Suppressor macrophage treated with lipopolysaccharide for 1 hour (primary cell): ENCODE measurements at regions not wholly inside any gene's neighbourhood (a gene's known extent, or its start where the extent isn't known, plus 50 kb on each side); places are given as distances from the start of the nearest gene placed in this dataset.
A peak's percentile ranks its signal among the peaks of the same experiment; 100 is the strongest.

Experiments used
- DNase-seq, 3 donors: peaks; one replicate each; pipeline ENCODE4 v3.0.0-alpha.2; 2020 to 2022

DNA sequence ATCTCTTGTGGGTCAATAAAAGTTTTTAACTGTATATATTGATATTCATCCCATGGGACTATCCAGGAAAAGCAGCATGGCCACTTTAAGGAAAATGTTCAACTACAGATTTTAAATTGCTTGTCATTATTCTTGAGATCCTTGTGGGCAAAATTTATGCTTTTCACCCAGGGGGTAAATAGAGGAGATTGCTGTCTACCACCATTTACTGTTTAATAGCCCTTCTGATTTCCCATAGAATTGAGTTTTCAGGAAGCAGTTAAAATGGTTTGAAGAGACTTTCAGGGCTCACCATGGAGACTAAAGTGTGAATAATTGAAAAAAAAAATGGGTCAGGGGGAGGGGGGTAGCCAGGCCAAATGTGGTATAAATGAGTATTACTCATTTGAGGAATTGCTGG lies 901.1 kb upstream of the POT1 start:
- DNase-seq, result no peak

DNA sequence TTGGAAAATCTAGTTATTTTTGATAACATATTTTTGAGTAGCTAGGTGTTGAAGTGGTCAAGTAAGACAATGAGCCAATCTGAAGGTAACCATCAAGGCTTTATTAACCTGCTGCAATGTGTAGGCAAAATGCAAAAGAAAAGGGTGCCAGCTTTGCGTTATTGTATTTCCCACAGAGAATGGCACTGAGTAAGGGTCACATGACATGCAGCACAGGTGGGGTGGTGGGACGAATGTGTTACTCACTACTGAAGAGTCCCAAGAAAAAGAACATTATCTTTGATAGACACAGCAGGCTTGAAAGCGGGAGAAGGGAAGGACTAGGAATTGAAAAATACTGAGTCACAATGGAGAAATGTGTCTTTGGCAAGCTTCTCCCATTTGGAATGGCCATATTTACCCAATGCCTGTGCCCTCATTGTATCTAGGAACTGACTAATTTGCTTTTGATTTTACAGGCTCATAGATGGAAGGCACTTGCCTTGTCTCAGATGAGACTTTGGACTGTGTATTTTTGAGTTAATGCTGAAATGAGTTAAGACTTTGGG lies 898.6 kb upstream of the POT1 start:
- DNase-seq, result no peak

DNA sequence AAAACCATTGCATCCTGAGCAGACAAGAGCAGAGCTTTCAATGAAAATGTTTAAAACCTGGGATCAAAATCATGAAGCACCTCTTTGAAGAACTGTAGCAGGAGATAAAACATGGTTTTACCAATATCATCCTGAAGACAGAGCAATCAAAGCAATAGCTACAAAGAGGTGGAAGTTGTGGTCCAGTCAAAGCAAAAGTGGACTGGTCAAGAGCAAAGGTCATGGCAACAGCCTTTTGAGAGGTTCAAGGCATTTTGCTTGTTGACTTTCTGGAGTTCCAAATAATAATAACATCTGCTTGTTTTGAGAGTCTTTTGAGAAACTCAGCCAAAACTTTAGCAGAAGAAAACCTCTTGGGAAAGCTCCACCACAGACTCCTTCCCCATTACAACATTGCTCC lies 893.9 kb upstream of the POT1 start:
- no peak for DNase-seq

DNA sequence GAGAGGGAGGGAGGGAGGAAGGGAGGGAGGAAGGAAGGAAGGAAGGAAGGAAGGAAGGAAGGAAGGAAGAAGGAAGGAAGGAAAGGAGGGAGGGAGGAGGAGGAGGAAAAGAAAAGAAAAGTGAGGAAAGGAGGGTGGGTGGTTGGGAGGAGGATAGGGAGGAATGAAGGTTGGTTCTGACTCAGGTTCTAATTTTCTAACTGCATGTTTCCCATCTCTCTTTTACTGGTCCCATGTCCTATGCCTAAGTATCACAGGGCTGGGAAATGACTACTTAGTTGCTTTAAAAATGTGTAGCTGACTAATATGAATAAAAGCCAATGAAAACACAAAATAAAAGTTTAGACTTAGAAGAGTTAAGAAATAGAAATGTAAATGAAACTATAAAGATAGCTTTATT lies 890.9 kb upstream of the POT1 start:
- DNase-seq, result no peak

DNA sequence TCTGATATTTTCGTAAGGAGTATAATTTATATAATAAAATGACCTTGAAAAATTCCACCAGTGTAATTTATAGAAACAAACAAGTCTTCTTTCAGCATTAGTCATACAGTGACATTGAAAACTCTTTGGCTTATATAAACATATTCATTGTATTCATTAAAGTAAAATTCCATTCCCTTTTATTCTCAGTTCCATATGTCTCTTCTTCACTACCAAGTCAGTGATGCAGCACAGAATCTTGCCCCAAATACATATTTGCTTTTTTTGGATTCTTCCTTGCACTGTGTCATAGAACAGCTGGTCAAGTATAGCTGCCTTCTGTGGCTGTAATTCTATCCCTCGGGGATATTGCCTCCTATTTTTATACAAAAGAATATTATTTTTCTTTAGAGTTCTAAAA lies 884.5 kb upstream of the POT1 start:
- DNase-seq, result no peak

DNA sequence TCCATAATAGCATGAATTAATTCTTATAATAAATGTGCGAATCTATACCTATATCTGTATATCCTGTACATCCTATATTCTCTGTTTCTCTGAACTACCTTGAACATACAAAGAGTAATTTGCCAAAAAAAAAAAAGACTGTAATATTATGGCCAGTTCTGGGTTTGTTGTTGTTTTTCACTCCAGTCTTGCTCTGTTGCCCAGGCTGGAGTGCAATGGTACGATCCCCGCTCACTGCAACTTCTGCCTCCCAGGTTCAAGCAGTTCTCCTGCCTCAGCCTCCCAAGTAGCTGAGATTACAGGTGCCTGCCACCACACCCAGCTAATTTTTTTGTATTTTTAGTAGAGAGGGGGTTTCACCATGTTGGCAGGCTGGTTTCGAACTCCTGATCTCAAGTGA lies 876.9 kb upstream of the POT1 start:
- DNase-seq, result peak in 2 of 3 donors; percentile 5 to 10

DNA sequence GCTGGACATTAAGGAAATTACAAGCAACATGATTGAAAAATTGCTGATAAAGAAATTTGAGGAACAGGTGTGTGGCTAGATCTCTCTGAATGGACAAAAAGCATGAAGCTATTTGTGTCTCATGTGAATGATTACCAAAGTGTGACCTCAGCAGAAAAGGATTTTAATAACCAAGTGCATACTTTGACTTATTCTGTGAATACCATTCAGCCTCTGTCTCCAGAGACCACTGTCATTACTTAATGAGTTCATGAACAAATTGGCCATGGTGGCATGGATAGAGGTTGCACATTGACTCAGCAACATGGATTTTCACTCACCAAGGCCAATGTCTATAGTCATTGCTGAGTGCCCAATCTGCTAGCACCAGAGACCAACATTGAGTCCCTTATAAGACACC lies 874.6 kb upstream of the POT1 start:
- DNase-seq, result no peak

DNA sequence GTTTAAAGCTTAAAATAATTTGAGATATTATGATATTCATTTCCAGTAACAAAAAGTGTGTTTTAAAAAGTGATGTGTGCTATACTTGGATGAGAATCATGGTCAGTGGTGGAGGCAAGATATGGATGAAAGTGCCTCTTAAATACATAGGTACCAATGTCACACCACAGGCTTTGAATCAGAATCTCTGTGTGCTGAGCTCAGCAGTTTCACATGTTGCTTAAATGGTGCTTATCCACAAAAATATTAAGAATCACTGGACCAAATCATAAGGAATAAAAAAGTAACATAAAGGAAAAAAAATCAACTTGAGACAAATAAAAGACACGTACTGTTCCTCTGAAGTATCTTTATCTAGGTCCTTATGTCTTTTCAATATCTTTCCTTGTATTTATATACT lies 850.5 kb upstream of the POT1 start:
- no peak for DNase-seq

DNA sequence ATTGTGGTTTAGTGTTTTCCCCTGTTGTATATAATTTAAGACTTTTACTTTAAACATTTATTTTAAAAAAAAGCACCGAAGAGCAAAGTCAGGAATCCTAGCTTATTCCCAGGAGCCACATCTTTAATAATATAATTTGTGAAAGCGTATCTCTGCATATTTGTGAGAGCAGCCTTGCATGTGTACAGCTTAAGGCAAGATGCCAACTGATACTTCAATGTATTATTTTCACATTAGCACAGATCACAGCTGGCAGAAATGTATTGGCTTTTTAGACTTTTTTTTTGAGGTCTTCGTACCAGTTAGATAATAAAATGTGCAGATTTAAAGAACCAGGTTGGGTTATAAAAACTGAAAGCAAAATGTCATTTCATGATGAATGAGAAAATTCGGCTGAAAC lies 845.7 kb upstream of the POT1 start:
- DNase-seq, result no peak

DNA sequence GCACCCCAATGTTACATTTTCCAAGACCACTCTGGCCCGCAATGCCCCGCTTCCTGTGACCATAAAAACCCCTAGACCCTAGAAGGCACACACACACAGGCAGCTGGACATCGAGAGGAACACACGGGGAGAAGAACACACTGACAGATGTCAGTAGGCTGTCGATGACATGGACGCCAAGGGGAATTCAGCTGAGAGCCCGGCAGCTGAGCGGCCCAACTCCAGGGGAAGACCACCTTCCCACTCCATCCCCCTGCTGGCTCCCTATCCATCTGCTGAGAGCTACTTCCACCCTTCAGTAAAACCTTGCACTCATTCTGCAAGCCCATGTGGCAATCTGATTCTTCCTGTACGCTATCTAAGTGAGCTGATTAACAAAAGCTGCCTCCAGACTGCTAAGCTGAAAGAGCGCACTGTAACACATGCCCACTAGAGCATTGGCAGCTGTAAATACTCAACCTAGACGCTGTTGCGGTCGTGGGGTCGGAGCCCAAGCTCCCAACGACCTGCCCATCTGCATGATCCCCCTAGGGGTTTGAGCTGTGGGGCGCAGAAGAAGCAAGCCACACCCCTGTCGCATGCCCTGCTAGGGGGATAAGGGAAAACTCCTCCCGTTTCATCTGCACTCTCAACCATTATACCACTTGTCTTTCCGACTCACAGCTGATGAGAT lies 843.6 kb upstream of the POT1 start:
- no peak for DNase-seq

DNA sequence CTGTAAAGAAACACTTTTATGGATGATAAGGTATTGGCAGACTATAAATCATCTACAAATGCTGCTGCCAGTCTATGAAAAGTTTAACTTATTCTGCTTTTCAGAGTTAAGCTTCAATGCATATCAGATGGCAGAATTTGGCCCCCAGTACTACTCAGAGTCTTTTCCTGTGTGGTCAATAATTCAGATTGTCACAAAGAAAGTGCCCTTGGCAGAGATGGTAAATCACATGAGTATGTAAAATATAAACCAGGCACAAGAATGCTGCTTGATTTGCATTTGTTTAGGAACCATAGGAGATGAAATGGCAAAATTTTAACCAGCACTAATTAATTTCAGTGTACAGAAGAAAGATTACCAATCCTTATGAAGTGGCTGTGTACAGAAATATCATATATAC lies 818.3 kb upstream of the POT1 start:
- DNase-seq, result no peak

DNA sequence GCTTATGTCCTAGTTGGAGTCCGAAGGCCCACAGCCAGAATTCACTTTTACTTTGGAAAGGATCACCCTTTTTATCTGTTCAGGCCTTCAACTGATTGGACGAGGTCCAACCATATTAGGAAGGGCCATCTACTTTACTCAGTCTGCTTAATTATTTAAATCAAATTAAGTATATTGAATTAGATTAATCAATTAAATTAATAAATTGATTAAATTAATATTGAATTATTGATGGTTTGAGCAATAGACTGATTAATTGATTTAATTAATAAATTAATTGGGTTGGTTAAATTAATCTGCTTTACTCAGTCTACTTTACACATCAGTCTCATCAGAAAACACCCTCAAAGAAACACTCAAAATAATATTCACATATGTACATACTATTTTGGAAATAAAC lies 816.9 kb upstream of the POT1 start:
- DNase-seq, result no peak

DNA sequence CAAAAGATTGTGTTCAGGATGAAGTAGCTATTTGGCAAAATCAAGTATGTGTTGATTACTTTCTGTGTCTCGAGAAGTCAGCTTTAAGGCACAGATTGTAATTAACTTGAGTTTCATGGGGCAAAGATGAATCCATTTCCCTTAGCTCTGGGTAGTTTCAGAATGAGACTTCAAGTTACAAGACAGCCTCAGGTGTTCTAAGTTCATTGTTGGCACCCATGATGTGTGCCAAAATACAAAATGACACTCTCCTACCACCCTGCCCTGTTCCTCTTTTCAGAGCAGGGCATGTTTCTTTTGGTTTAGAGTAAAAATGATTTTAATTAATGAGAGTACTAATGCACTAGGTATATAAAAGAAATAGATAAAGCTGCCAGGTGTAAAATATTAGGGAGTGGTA lies 797.6 kb upstream of the POT1 start:
- no peak for DNase-seq

DNA sequence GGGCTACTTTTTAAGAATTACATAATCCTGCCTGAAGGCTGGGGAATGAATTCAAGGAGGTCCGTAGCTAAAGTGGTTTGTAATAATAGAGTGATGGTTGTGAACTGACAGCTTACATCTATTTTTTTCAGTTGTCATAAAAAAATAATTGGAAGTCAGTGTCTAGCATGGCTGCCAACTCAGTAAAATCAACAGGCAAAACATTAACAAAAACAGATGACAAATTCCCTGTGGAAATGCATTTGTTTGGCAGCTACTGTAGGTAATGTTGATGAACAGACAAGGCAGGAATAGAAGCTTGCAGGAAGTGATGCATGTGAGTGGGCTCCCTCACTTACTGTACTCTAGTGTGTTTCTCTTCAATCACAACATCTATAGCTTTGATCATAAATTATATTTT lies 766.0 kb upstream of the POT1 start:
- DNase-seq, result no peak

DNA sequence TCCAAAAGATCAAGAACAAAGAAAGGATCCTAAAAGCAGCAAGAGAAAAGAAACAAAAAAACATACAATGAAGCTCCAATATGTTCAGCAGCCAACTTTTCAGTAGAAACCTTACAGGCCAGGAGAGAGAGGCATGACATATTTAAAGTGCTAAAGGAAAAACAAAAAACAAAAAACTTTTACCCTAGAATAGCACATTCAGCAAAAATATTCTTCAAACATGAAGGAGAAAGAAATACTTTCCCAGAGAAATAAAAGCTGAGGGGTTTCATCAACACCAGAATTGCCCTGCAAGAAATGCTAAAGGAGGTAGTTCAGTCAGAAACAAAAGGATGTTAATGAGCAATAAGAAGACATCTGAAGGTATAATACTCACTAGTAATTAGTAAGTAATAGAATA lies 753.5 kb upstream of the POT1 start:
- DNase-seq, result no peak

DNA sequence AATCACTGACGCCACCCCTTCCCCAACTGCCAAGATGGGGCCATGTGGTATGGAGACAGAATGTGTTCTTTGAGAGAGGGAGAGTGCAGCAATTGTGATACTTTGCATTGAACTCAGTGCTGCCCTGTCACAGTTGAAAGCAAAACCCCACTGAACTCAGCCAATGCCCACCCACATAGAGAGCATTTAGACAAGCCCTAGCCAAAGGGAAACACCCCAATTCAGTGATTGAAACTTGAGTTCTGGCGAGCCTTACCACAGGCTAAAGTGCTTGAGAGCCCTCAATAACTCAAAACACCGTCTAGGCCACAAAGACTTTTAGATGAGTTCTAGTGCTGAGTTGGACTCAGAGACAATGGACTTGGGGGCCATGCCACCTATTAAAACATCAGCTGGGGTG lies 751.9 kb upstream of the POT1 start:
- no peak for DNase-seq

DNA sequence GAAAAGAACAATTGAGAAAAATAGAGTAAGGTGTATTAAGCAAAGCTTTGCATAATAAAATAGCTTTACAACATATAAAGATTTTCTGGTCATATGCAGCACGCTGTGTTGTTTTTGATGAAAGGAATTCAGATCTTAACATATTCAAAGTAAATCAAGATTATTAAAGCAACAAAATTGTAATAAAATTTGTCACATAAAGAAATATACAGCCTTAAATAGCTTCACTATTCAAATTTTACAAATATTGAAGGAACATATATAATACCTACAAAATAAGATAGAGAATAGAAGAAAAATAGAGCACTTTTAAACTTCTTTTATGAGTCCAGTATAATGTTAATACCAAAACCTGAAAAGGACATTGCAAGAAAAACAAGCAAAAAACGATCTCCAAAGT lies 749.1 kb upstream of the POT1 start:
- DNase-seq, result no peak

DNA sequence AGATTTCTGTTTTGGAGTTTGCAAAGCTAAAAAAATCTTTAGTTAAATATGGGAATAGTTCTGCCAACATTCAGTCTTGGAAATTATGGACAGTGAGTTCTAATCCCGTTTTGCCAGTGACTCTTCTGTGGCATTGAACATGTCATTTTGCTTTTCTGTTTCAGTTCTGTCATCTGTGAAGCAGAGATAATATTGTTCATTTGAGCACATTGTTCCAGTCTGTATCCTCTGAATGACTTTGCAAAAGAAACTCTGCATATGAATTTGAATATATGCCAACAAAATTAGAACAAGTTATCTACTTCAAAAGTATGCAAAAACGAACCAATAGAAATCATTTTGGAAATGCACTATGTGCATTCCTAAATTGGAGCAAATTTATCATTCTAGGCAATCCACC lies 746.0 kb upstream of the POT1 start:
- no peak for DNase-seq

DNA sequence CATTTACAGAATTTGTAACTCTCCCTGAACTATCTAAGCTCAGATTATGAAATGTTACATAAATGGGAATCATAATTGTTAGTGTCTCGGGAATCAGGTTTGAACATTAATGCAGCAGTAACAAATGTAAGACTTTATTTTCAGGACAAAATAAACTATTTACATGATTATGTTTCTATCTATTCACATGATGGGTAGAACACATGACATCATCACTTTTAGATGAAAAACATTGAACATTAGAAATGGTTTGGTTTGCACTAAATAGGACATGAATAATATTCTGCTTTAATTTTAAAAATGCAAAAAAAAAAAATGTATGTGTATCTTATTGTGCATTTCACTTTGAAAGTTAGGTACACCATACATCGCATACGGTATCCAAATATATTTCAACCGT lies 745.5 kb upstream of the POT1 start:
- DNase-seq, result no peak

DNA sequence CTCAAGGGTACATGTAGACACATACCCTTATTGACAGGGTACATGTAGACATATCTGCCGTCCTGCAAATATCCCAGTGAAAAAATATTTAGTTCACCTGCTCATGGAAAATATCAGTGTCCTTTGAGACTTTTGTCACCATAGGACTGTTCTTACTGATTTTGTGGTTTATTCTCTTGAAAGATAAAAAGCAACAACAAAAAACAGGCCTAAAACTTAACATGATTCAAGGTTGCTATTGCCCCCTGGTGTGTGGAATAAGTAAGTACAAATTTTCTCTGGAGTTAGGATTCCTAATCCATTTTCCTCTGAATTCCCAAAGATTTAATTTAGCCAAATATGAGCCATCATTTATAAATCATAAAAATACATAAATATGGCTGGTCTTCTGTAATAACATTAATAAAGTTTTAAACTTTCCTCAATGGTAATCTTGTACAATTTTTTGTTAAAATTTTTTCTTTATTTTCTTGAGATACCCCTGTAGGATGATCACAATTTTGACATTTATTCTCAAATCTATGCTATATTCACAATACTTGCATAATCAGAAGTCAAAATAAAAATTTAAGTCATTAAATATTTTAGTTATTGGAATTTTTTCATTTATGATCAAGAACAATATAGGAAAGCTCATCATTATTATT lies 741.4 kb upstream of the POT1 start:
- peak; percentile 18 to 42 (median 29) for DNase-seq

DNA sequence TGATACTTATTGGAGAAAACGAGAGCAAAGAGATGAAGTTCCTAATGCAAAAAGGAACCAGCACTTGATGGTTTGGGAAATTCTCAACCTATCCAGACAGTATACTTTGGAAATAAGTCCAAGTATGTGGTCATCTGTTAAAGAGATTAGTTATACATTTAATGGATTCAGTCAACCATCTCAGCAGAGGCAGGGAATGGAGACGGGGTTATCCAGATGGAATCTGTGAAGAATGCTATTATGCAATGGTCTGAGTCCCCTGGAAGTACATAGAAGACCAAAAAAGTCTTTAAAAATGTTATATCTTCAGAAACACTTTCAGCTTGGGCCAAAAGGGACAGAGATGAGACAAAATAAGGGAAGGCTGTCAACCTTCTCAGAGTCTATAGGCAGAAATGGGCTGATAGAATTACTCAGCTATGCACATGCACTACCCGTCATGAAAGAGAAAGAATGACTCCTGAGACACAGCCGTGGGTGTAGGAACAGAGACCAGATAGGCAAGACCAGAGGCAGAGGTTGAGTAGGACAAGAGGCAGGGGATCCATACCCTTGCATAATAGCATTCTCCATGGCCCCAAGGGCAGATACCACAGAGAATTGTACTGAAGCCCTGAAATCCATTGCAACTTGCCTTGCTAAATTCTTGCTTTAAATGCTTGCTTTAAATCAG lies 738.8 kb upstream of the POT1 start:
- no peak for DNase-seq

DNA sequence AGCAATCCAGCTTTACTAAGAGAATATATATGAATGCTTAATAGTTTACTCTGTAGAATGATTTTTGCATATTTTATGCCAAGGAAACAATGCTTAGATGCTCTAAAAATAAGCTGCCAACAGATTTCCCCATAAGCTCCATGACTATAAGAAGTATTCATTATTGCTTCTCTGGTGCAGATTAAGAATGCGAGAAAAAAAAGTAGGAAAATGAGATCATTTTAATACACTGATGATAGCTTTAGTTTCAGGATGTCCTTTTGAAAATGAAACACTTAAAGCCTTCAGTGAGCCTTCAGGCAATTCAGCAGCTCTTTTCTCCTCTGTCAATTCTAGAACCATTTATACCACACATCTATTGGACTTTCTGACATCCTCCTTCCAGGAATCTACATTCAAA lies 735.0 kb upstream of the POT1 start:
- DNase-seq, result no peak

DNA sequence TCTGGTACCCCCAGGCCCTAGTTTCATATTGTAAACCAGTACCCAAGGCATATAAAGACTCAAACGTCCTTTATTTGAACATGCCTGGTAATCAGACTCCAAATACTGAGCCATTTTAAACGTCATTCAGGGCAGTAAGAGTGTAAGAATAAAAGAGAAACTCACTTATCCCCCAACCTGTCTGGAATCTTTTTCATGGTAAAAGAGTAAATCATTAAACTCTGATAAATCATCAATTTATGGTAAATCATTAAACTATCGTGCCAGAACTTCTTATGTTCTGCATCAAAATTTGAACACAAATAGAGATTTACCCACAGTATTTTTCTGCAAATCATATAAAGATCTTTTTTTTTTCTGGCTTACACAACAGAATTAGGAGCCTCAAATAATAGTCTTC lies 734.3 kb upstream of the POT1 start:
- no peak for DNase-seq

DNA sequence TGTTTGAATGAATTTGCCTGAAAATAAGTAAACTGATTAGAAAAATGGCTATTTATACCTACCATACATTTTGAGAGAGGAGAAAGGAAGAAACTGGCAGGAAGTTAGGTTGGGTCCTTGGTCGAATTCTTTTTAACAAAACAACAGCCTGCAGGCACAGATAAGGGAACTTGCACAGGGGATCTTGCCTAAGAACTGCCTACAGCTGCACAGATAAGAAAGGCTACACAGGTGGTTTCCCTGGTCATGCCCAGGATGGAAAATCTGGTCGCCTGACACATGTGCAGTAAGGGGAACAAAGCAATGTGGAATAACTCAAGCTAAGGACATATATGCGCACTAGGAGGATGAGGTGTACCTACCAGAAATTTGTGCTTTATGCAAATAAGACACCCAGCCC lies 732.1 kb upstream of the POT1 start:
- no peak for DNase-seq
